ENCODE measurements at regions not wholly inside any gene's neighbourhood (a gene's known extent, or its start where the extent isn't known, plus 50 kb on each side); places are given as distances from the start of the nearest gene placed in this dataset.
"Not testable (repeated sequence)": the region's sequence is repeated elsewhere in the genome, so short reads cannot be mapped to it uniquely, and the experiment has no call there.

- Histone ChIP-seq H3K27ac (no peak overlapping the region), H3K4me3 (no peak overlapping the region), H3K9me3 (no peaks in the 10 kb centered on the region), H3K4me1 (peaks cover 0 to 9% (median 0%) of the 10 kb centered on the region in 12 donors), H3K36me3 (no peaks in the 10 kb centered on the region), H3K27me3 (no peaks in the 10 kb centered on the region)
- TF ChIP-seq CTCF (IDR thresholded peaks at IDR 0.05) (peak in 2 of 12 donors; percentile 13 to 23), POLR2A (IDR thresholded peaks at IDR 0.05) (no peak)
- DNase-seq (no peak), ATAC-seq (no peak)
- WGBS, 4 donors, result 51 to 66% (median 58%) methylated on average over 4 of the region's 4 CpGs
- intact Hi-C loops (cut with DNase I), result no loop called here
Observed at GRCh38 chr12:22121224-22121623, 75.2 kb downstream of the CMAS start.

GRCh38 chr12:22122359-22122758 lies 76.3 kb downstream of the CMAS start:
- DNase-seq (no peak), ATAC-seq (no peak)
- no peaks in the 10 kb centered on the region for H3K36me3 ChIP-seq
- H3K9me3 ChIP-seq, result peaks cover 0 to 8% (median 0%) of the 10 kb centered on the region in 12 donors
- TF ChIP-seq CTCF (IDR thresholded peaks at IDR 0.05) (no peak), POLR2A (IDR thresholded peaks at IDR 0.05) (no peak)
- H3K27ac ChIP-seq, result no peak overlapping the region
- H3K4me1 ChIP-seq, result peaks cover 0 to 6% (median 0%) of the 10 kb centered on the region in 12 donors
- H3K4me3 ChIP-seq, result no peak overlapping the region
- intact Hi-C loops (cut with DNase I), result no loop called here
- no peaks in the 10 kb centered on the region for H3K27me3 ChIP-seq
- 24 to 33% (median 27%) methylated on average over 2 of the region's 2 CpGs for WGBS, 4 donors

- Histone ChIP-seq H3K9me3 (peaks cover 0 to 11% (median 0%) of the 10 kb centered on the region in 12 donors), H3K36me3 (no peaks in the 10 kb centered on the region), H3K27me3 (no peaks in the 10 kb centered on the region), H3K4me1 (peaks cover 0 to 6% (median 0%) of the 10 kb centered on the region in 12 donors), H3K4me3 (no peak overlapping the region), H3K27ac (no peak overlapping the region)
- ATAC-seq (no peak), DNase-seq (no peak)
- 84 to 94% (median 91%) methylated on average over 2 of the region's 2 CpGs for WGBS, 4 donors
- intact Hi-C loops (cut with DNase I), result no loop called here
- TF ChIP-seq CTCF (IDR thresholded peaks at IDR 0.05), result no peak
- TF ChIP-seq POLR2A (IDR thresholded peaks at IDR 0.05), result no peak
Observed at GRCh38 chr12:22124987-22125386, 79.0 kb downstream of the CMAS start.

GRCh38 chr12:22126101-22126500 lies 80.1 kb downstream of the CMAS start:
- H3K4me1 ChIP-seq; DNase-seq; H3K4me3 ChIP-seq; H3K27me3 ChIP-seq; H3K27ac ChIP-seq; H3K36me3 ChIP-seq; ATAC-seq; intact Hi-C loops (cut with DNase I): not testable (repeated sequence)
- H3K9me3 ChIP-seq, result peaks cover 0 to 11% (median 0%) of the 10 kb centered on the region in 12 donors
- WGBS, 4 donors, result 37 to 63% (median 61%) methylated on average over 2 of the region's 2 CpGs

GRCh38 chr12:22126758-22127157 lies 80.7 kb downstream of the CMAS start:
- Histone ChIP-seq H3K9me3 (peaks cover 0 to 11% (median 0%) of the 10 kb centered on the region in 12 donors), H3K36me3 (no peaks in the 10 kb centered on the region), H3K4me3 (no peak overlapping the region), H3K27me3 (no peaks in the 10 kb centered on the region), H3K4me1 (peaks cover 0 to 6% (median 0%) of the 10 kb centered on the region in 12 donors), H3K27ac (no peak overlapping the region)
- TF ChIP-seq CTCF (IDR thresholded peaks at IDR 0.05), result no peak
- no peak for TF ChIP-seq POLR2A (IDR thresholded peaks at IDR 0.05)
- 0% methylated on average over 1 of the region's 1 CpG for WGBS, 4 donors
- ATAC-seq, result no peak
- DNase-seq, result no peak
- intact Hi-C loops (cut with DNase I), result no loop called here

All from heart left ventricle (tissue), 16 donors.